ENCODE measurements at regions not wholly inside any gene's neighbourhood (a gene's known extent, or its start where the extent isn't known, plus 50 kb on each side); places are given as distances from the start of the nearest gene placed in this dataset.
"Not testable (repeated sequence)": the region's sequence is repeated elsewhere in the genome, so short reads cannot be mapped to it uniquely, and the experiment has no call there.

DNA sequence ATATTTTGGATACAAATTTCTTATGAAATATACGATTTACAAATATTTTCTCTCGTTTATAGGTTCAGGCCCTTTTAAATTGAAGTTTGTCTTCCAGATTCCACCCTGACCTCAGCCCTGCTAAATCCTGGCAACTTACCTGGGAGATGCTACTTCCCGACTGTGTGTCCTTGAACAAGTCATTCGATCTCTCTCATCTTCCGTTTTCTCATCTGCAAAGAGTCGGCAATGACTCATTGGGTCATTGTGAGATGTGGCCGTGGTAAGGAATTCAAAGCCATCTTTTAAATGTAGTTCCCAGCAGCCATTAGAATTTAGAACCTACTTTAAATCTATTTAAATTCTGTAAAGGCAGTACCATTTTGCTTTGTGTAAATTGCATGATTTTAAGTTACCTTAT is 72.5 kb downstream of the LHX2 start:
- no peak for DNase-seq

DNA sequence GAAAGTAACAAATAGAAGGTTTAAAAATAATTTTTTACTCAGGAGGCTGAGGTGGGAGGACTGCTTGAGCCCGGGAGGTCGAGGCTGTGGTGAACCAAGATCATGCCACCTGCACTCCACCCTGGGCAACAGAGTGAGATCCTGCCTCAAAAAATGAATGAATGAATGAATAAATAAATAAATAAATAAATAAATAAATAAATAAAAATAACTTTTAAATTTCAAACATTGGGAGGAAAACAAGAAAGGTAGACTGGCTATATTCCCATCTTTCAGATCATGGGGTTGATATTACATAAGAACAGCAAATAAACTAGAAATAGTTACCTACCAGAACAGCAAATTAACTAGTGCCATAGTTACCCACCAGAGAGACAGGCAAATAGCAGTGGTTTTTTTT is 75.7 kb downstream of the LHX2 start:
- no peak for DNase-seq

DNA sequence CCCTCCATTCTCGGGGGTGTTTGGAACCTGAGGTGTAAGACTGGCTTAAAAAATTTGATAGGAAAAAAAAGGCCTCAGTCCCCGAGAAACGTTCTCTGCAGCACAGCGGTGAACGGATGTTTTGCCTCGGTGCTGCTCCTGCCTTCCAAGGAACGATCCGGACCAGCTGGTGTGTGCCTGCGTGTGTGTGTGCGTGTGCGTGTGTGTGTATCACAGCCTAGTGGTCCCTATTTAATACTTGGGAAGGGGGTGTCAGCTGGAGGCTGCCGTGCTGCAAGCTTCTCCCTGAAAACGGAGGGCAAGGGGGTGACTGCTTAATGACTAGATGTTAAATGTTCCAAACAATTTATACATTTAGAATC is 76.9 kb downstream of the LHX2 start:
- DNase-seq = peak; percentile 64

DNA sequence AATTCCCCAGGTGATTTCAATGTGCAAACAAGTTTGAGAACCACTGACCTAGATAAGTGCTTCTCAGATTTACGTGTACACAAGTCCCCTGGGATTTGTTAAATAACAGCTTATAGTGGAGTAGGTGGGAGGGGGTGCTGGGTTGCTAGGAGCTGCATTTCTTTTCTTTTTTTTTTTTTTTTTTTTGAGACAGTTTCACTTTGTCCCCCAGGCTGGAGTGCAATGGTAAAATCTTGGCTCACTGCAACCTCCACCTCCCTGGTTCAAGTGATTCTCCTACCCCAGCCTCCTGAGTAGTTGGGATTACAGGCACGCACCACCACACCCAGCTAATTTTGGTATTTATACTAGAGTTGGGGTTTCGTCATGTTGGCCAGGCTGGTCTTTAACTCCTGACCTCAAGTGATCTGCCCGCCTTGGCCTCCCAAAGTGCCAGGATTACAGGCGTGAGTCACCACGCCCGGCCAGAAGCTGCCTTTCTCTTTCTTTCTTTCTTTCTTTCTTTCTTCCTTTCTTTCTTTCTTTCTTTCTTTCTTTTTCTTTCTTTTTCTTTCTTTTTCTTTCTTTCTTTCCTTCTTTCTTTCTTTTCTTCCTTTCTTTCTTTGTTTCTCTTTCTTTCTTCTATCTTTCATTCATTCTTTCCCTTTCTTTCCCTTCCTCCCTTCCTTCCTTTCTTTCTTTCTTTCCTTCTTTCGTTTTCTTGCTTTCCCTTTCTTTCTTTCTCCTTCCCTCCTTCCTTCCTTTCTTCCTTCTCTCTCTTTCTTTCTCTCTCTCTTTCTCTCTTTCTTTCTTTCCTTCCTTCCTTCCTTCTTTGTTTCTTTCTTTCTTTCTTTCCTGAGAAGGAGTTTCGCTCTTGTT is 78.3 kb downstream of the LHX2 start:
- DNase-seq = peak; percentile 95

GRCh38 chr9:124098141-124098905 is 86.8 kb downstream of the LHX2 start:
- DNase-seq = peak; percentile 85

DNA sequence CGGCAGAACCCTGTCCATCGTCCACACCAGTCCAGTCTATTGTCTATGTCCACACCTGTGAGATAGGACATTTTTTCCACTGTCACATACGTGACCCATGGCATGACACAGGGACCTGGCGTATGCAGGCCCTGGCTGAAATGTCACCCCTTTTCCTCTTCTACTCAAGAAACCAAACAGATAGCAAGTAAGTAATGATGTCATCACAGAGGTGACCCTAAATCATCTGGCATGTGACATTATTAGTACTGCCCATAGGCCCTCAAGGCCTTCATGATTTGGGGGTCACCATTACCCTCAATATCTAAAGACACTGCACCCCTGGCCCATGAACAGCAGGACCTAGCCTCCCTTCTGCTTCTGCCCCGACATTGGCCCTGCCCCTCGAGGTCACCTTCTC is 88.3 kb downstream of the LHX2 start:
- DNase-seq = no peak

DNA sequence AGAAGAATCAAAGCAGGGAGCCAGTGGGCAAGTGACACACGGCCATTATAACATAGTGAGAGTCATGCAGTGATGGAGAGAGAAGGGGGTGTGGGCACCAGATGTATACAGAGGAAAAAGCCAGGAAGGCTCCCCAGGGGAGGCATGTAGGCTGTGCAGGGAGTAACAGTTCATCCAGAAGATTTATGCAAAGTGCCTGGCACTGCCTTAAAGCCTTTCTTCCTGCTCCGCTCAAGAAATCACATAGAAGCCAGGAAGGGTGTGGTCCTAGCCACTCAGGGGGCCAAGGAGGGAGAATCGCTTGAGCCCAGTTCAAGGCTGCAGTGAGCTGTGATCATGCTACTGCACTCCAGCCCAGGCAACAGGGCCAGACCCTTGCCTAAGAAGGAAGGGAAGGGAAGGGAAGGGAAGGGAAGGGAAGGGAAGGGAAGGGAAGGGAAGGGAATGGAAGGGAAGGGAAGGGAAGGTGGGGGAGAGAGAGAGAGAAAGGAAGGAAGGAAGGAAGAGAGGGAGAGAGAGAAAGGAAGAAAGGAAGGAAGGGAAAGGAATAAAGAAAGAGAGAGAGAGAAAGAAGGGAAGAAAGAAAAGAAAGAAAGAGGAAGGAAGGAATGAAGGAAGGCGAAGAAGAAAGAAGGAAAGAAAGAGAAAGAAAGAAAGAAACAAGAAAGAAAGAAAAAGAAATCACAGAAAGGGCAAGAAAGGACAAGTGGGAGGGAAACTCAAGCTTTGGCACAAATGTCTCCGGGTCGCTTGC is 89.8 kb downstream of the LHX2 start:
- DNase-seq = peak; percentile 62

DNA sequence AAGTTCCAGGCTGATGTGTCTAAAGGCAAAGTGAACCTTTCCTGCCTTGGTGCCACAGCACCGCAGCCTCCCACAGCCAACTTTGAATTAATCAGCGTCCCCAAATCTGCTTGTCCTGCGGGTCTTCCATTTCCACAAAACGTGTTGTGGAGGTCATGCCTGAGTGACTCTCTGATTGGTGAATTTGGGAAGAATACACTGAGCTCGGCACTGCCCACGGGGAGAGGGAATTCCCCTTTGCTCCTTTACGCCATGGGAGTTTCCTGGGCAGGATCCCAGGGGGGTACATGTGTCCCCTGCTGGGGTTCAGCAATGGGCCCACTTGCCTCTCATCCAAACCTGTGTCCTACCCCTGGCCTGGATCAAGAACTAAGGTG is 90.4 kb downstream of the LHX2 start:
- DNase-seq = no peak

DNA sequence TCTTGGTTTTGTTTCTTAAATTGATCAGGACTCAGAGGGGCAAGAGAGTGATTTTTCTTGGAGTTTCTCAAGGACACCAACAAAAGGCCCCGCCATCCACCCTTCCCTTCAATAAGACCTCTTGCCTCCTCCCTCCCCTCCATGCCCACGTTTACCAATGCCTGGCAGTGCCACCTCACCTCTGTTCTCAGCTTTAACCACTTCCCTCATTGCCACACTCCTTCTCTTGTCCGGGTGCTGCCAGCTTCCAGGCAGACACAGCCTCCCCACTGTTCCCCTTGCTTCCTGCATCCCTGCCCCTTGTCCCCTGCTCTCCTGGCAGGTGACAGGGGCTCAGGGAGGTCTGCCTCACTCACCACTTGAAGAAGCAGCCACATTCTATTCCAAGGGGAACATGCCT is 90.8 kb downstream of the LHX2 start:
- peak; percentile 9 for DNase-seq

DNA sequence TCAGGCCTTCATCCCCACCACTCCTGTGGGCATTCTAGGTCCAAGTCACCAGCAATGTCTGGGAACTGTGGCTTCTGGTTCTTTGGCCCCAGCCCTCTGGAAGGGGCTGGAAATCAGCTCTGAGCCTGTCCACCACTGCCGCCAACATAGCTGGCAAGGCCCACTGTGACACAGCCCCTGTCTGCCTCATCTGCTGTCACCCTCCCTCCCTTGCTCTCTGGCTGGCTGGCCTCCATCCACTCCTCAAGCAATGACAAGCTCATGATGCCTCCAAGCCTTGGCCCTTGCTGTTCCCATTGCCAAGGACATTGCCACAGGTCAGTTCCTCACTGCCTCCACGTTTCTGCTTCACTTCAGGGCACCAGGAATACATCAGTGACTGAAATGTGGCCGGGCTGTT is 93.7 kb downstream of the LHX2 start:
- no peak for DNase-seq

DNA sequence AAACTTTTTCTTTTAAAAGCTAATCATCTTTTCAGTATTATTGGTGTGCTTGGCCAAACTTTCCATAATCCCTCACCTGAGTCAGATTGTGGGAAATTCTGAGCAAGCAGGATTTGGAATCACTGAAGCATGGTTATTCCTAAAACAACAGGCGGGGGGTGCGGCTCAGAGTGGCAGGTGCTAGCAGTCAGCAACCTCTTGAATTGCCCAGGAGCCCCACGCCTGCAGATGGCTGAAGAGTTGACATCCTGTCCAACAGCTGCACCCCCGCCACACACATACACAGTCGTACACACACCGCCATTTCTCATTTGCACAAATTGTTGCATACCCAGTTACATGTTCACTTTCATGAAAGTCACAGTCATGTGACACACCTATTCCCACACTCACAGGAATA is 96.6 kb downstream of the LHX2 start:
- peak; percentile 66 for DNase-seq

DNA sequence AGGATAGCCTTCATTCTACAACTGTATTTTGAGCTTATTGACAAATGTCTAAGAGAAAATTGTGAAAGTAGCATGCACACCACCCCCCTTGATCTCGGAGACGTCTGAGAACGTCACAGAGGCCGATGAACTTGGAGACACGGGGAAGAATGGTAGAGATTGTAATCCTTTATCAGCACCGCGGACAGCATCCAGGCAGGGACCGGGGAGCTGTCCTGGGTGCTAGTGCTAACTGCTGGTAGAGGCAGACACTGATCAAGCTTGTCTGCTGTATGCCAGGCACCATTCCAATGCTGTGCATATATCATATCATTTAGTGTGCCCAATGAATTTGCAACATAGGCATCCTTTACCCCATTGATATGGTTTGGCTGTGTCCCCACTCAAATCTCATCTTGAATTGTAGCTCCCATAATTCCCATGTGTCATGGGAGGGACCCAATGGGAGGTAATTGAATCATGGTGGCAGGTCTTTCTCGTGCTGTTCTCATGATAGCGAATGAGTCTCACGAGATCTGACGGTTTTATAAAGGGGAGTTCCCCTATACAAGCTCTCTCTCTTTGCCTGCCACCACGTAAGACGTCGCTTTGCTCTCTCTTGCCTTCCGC is 98.8 kb downstream of the LHX2 start:
- no peak for DNase-seq

GRCh38 chr9:124116683-124117363 is 105.3 kb downstream of the LHX2 start:
- DNase-seq = no peak

DNA sequence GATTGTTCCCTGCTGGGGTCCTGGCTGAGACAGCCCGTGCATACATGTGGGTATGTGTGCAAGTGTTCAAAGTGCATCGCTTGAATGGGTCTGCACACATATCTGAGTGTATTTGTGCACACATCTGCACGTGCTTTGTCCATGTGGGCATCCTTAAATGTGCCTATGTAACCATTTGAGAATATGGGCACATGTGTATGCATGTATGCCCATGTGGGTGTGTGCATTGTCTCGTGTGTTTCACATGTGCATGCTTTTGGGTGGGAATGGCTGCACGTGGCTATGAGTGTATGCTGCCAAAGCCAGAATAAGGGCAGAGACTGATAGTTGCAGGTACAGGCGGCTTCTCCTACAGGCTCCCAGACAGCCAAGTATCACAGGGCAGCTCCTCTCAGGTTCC is 107.3 kb downstream of the LHX2 start:
- no peak for DNase-seq

DNA sequence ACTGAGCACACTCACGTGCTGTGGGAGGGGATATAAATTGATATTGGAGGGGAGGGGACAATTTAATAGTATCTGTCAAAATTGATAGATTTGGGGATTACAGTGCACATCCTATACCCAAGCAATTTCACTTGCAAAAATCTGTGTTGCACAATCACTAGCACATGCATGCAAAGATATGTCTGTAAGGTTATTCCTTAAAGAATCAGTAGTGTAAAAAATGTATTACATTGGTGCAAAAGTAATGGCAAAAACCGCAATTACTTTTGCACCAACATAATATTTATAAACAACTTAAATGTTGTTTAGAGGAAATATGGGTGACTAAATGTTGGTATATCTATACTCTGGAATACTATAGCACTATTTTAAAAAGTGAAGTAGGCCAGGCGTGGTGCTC is 108.7 kb downstream of the LHX2 start:
- DNase-seq = no peak

- DNase-seq = no peak
Observed at GRCh38 chr9:124121725-124122124, 110.2 kb downstream of the LHX2 start.

DNA sequence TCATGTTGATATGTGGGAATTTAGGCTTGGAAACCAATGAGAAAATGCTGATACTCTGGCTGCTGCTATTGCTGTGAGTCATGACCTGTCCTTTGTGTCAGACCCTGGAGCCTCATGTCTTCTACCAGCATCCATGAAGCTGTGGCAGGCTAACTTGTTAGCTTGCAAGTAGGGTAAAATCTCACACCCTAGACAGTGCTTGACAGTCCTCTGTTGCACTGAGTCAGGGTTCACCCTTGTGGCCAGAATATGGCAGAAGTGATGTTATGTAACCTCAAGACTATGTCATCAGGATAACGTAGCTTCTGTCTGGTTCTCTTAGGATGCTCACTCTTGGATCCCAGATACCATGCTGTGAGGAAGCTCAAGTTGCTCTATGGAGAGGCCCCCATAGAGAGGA is 110.8 kb downstream of the LHX2 start:
- peak; percentile 17 for DNase-seq

DNA sequence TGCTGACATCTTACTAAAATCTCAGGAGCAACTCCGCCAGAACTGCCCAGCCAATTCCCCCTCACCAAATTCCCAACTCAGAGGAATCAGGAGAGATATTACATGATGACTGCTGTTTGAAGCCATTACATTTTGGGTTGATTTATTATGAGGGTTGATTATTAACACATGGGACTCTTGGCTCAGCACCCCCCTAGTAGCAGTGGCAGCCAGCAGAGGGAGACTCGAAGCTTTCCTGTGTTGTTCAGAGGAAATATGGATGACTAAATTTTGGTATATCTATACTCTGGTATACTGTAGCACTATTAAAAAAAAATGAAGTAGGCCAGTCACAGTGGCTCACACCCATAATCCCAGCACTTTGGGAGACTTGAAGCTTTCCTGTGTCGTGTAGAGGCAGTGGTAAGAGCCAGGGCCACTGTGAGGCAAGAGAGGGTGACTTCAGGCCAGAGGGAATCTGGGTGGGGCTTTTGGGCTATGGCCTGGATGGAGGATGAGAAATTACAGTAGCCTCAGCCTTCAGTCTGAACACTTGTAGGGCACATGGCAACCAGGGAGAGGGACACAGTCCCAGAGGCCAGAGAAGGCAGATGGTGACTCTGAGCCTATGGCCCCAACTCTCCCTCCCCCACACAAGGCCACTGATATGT is 111.4 kb downstream of the LHX2 start:
- peak; percentile 38 for DNase-seq

DNA sequence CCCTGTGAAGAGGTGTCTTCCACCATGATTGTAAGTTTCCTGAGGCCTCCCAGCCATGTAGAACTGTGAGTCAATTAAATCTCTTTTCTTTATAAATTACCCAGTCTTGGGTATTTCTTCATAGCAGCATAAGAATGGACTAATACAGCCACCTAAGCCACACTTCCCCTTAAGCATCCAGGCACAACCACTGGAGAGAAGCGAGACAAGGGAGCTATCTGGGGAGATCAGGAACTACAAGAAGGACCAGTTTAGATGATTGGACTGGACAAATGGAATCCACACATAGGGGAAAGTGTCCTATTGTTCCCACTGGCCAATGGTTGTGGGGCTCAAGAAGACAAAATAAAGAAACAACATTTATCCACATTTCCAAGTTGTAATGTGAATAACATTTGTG is 112.1 kb downstream of the LHX2 start:
- not testable (repeated sequence) for DNase-seq

GRCh38 chr9:124124729-124125650 is 113.4 kb downstream of the LHX2 start:
- DNase-seq = peak; percentile 30

- peak; percentile 43 for DNase-seq
Observed at GRCh38 chr9:124125651-124125977, 114.0 kb downstream of the LHX2 start.
